GM10248 (cell line): ENCODE measurements at regions not wholly inside any gene's neighbourhood (a gene's known extent, or its start where the extent isn't known, plus 50 kb on each side); places are given as distances from the start of the nearest gene placed in this dataset.

ENCODE experiments used
- CTCF ChIA-PET: fragments of 300-600 bp; sonication (Branson Sonifier 250); formaldehyde crosslinking; extraction: SDS; loops from one replicate; lab custom pipeline; 2021; ENCODE audit warnings: antibody characterized with exemption; lab: Yijun Ruan, JAX
- POLR2A ChIA-PET: fragments of 350-650 bp; sonication (Branson Sonifier 250); formaldehyde crosslinking; extraction: SDS; loops from one replicate; lab custom pipeline; 2020; ENCODE audit warnings: antibody characterized with exemption; lab: Yijun Ruan, JAX
- DNase-seq: peaks from one replicate; pipeline ENCODE4 v3.0.0; 2012; ENCODE audit errors: extremely low spot score
- TF ChIP-seq, protein P1 (sequence below): IDR thresholded peaks from 2 replicates; pipeline ENCODE4 v1.5.1; 2012; ENCODE audit warnings: mild to moderate bottlenecking, low read depth; ENCODE audit errors: extremely low read depth, missing control alignments, control extremely low read depth

DNA sequence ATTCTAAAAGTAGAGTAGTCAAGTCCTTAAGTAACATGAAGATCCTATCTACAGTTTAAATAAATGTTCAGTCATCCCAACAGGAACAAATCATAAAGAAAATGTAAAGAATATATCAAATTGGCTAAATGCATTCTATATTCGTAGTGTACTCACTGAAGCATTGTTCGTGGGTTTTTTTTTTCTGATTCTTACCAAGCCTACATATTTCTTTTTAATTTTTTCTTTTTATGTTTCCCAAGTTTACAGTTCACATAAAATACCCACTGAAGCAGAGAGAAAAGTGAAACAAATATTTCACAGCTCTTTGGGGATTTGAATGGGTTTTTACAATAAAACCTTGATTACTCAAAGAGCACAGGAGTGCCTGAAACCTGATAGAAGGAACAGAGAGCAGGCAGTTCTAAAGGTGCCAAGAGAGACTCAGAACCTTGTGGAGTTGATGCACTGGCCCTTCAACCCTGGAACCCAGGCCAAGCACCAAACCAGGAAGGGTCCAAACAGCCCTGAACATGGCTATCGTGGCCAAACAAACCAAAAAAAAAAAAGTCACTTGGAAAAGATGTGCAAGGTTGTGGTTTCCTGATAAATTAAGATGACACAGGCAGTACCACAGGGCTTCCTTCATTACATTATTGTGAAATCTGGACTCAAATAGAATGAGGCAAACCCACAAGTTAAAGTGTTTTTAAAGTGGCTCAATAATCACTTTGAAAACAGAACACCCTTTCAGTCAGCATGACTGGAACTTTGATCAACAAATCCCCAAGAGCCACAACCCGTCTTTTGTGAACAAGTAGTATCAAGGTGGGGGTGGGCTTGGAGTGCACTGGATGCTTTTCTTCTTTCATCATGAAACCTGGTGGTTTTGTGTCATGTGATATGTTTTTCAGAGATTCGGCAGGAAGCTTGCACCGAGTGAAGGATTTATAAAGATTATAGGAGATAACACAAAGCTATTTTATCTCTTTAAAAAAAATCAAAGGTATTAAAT is 245.0 kb upstream of the FN1 start:
- TF ChIP-seq, protein P1, sequence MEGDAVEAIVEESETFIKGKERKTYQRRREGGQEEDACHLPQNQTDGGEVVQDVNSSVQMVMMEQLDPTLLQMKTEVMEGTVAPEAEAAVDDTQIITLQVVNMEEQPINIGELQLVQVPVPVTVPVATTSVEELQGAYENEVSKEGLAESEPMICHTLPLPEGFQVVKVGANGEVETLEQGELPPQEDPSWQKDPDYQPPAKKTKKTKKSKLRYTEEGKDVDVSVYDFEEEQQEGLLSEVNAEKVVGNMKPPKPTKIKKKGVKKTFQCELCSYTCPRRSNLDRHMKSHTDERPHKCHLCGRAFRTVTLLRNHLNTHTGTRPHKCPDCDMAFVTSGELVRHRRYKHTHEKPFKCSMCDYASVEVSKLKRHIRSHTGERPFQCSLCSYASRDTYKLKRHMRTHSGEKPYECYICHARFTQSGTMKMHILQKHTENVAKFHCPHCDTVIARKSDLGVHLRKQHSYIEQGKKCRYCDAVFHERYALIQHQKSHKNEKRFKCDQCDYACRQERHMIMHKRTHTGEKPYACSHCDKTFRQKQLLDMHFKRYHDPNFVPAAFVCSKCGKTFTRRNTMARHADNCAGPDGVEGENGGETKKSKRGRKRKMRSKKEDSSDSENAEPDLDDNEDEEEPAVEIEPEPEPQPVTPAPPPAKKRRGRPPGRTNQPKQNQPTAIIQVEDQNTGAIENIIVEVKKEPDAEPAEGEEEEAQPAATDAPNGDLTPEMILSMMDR, result no peak
- DNase-seq, result no peak
- POLR2A ChIA-PET, result no interaction called here
- CTCF ChIA-PET, result no interaction called here

DNA sequence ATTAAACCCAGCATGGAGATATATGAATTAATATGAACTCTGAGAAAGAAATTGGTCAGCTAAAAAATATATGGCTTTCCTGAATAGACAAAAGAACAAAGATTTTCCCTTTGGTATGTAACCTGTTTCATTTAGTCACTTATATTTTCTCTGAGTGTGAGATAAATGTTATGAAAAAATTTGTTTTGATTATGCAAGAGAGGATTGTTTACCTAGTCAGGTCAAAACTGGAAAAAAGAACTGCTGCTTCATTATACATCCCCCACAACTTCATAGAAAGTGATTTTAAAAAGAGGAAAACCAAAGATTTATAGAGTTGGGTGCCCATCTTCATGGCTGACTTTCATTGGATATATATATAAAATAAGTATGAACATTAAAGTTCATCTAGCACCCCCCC is 242.2 kb upstream of the FN1 start:
- TF ChIP-seq, protein P1, result no peak
- DNase-seq, result no peak
- ChIA-PET CTCF (no interaction called here), POLR2A (no interaction called here)

DNA sequence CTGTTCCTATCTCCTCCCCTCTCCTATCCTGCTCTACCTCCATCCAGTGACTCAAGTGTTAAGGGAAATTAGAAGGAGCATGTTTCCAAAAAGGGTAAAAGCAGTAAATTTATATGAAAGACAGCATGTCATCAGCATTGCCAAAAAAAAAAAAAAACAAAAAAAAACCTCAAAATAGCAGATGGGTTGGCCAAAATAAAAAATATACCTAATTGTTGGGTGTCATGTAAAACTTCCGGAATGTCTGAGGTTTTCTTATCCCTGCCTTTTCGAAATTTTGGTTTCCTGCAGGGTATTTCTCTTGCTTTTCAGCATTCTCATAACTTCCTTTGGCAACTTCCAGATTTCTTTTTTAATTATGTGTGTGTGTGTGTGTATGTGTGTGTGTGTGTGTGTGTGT is 241.6 kb upstream of the FN1 start:
- TF ChIP-seq, protein P1, result no peak
- DNase-seq, result no peak
- CTCF ChIA-PET, result no interaction called here
- POLR2A ChIA-PET, result no interaction called here

DNA sequence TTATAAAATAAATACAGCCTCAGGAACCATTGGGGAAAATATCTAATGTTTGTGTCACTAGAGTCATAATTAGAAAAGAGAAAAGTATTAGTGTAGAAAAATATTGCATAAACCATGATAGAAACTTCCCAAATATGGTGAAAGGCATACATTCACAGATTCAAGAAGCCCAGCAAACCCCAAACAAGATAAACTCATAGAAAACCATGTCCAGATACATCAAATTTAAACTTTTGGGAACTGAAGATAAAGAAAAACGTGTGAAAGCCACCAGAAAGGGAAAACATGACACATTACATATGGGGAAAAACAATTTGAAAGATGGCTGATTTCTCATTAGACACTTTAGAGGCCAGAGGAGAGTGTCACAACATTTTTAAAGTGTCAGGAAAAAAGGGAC is 236.5 kb upstream of the FN1 start:
- no peak for DNase-seq
- TF ChIP-seq, protein P1, result no peak
- ChIA-PET POLR2A (no interaction called here), CTCF (no interaction called here)

DNA sequence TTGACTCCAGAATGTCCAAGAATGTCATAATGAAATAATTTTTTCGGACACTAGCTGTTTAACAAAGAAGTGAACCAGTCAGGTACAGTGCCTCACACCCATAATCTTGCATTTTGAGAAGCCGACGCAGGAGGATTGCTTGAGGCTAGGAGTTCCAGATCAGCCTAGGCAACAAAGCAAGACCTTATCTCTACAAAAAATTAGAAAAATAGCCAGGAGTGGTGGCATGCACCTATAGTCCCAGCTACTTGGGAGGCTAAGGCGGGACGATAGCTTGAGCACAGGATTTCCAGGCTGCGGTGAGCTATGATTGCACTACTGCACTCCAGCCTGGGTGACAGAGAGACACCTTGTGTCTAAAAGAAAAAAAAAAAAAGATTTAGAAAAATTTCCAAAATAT is 235.8 kb upstream of the FN1 start:
- TF ChIP-seq, protein P1, result no peak
- ChIA-PET POLR2A (no interaction called here), CTCF (interaction anchor here (1.1 kb wide), 1 partner anchor 11 kb away, joined by 3 read pairs; no protein-coding TSS in a partner anchor)
- no peak for DNase-seq

DNA sequence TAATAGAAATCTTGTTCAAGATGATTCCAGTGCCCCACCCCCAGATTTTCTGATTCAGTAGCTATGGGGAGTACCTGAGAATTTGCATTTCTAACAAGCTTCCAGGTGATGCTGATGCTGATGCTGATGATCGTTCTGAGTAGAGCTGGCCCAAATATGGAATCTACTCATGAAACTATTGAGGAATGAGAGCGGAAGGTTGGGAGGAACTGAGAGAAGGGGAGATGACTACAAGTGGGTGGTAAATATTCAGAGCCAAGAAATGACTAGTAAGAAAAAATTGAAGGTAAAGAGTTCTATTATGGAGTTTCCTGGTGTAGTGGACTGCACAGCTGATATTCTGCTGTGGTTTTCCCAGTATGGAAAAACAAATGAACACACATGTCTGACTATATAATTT is 235.4 kb upstream of the FN1 start:
- POLR2A ChIA-PET, result no interaction called here
- TF ChIP-seq, protein P1, result no peak
- no peak for DNase-seq
- CTCF ChIA-PET, result interaction anchor here (1.1 kb wide), 1 partner anchor 10 kb away, joined by 3 read pairs; no protein-coding TSS in a partner anchor
